ENCODE measurements at regions not wholly inside any gene's neighbourhood (a gene's known extent, or its start where the extent isn't known, plus 50 kb on each side); places are given as distances from the start of the nearest gene placed in this dataset.

DNA sequence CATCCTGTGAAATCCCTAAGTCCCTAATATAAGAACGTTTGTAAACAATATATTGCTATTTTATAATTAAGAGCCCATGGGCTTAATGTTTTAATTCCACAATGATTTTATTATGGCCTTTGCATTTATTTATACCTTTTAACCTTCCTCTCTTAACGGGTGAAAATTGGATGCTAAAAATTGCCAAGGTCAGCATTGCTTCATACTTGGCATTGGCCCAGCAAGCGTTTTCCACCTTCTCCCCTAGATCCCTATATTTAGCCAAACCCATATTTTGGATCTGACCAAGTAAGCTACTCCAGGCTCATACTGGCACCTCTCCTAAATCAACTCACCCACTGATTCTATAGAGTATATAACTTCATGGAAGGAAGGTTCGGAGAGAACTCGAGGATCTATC lies 188.0 kb upstream of the NR2F2 start:
- TF ChIP-seq, protein P1, sequence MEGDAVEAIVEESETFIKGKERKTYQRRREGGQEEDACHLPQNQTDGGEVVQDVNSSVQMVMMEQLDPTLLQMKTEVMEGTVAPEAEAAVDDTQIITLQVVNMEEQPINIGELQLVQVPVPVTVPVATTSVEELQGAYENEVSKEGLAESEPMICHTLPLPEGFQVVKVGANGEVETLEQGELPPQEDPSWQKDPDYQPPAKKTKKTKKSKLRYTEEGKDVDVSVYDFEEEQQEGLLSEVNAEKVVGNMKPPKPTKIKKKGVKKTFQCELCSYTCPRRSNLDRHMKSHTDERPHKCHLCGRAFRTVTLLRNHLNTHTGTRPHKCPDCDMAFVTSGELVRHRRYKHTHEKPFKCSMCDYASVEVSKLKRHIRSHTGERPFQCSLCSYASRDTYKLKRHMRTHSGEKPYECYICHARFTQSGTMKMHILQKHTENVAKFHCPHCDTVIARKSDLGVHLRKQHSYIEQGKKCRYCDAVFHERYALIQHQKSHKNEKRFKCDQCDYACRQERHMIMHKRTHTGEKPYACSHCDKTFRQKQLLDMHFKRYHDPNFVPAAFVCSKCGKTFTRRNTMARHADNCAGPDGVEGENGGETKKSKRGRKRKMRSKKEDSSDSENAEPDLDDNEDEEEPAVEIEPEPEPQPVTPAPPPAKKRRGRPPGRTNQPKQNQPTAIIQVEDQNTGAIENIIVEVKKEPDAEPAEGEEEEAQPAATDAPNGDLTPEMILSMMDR (optimal IDR thresholded peaks at IDR 0.05 in 1 of 3, IDR thresholded peaks at IDR 0.05 in 1 of 3, conservative IDR thresholded peaks at IDR 0.05 in 1 of 3; ENCODE audit: extremely low read depth in 1 of 3, insufficient read depth in 2 of 3, low read length in 3 of 3), result no peak
- no peak for TF ChIP-seq EZH2 (IDR thresholded peaks at IDR 0.05; ENCODE audit: low read length)

Data from keratinocyte (primary cell).